D721Med (cell line): ENCODE measurements at regions not wholly inside any gene's neighbourhood (a gene's known extent, or its start where the extent isn't known, plus 50 kb on each side); places are given as distances from the start of the nearest gene placed in this dataset.
"Not testable (repeated sequence)": the region's sequence is repeated elsewhere in the genome, so short reads cannot be mapped to it uniquely, and the experiment has no call there.

Experiments used
- DNase-seq: peaks from one replicate; pipeline ENCODE4 v3.0.0; 2011; ENCODE audit warnings: low spot score; ENCODE audit not compliant: insufficient read length
- FAIRE-seq: peaks from 2 replicates; lab custom pipeline; 2011; peaks lifted over from hg19 to GRCh38; lab: Jason Lieb, UNC
- TF ChIP-seq, protein P1 (sequence below): IDR thresholded peaks from 2 replicates; pipeline ENCODE4 v1.5.1; 2012; ENCODE audit warnings: mild to moderate bottlenecking, control low read depth; ENCODE audit not compliant: insufficient read depth; ENCODE audit errors: missing control alignments

GRCh38 chr1:143799568-143800187 lies 172.1 kb downstream of the FAM72C start:
- FAIRE-seq, DNase-seq: not testable (repeated sequence)

DNA sequence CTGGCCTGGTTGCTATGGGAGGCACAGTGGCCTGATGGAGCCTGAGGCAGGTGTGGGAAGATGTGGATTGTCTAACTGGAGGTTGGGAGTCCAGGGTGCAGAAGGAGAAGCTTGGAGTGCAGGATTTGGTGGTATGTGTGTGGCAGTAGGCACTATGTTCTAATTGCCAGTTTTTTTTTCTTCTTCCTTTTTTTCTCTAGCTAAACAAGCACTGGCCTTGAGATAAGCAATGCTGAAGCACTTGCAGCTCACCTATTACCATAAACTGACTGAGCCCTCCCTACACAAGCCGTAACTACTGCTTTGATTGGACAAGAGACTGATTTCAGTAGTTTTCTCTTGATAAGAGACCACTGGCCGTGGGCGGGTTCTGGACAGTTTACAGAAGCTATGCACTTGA lies 175.4 kb downstream of the FAM72C start:
- FAIRE-seq, DNase-seq: not testable (repeated sequence)

- FAIRE-seq, DNase-seq: not testable (repeated sequence)
Measured at GRCh38 chr1:143792047-143792937, 179.5 kb downstream of the FAM72C start.

DNA sequence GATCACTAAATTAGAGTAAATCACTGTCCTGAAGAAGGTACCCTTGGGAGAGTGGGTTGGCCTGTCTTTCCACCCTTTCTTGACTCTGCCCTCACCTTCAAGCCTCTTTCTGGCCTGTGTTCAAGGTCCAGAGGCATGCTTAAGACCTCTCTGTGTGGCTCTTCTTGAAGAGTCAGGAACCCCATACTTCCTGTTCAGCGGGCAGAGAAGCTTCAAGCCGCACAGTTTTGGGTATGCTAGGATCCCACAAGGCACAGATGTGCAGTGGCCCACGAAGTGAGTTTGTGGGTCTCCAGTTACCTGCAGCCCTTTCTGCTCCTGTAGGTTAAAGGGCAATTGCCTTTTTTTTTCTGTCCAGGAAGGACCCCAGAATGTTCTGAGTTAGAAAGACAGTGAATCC lies 185.4 kb downstream of the FAM72C start:
- DNase-seq, FAIRE-seq: not testable (repeated sequence)

DNA sequence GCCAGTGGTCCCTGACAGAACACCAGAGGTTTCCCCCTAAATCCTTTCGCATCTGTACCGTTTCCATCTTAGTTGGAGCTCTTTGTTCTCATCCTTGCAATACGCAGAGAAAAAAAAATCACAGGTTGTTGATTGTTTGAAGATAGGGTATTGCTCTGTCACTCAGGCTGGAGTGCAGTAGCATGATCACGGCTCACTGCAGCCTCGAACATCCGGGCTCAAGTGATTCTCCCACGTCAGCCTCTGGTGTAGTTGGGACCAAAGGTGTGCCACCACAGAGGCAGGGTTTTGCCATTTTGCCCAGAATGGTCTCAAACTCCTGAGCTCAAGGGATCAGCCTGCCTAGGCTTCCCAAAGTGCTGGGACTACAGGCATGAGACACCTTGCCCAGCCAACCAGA lies 185.9 kb downstream of the FAM72C start:
- not testable (repeated sequence) for DNase-seq, FAIRE-seq

GRCh38 chr1:143784239-143784882 lies 187.4 kb downstream of the FAM72C start:
- not testable (repeated sequence) for DNase-seq, FAIRE-seq

- FAIRE-seq, result not testable (repeated sequence)
Measured at GRCh38 chr1:143778178-143778577, 193.6 kb downstream of the FAM72C start.

DNA sequence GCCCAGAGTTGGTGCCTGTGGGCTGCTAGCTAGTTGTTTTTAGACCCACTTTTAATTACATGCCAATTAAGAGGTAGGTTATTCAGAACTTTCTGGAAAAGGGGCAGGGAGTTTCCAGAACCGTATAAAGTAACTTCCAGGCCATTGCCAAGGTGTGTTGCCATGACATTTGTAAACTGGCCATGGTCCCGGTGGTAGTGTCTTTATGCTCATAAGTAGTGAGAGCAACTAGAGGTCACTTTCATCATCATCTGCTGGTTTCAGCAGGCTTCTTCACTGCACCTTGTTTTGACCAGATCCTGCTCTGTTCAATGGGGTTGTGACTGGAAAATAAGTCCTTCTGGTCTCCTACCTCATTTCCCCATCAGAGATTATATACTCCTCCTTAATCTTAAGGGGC lies 207.0 kb downstream of the FAM72C start:
- not testable (repeated sequence) for FAIRE-seq

More at GRCh38 chr1:143778178-143778577, 193.6 kb downstream of the FAM72C start:
- DNase-seq, result not testable (repeated sequence)

GRCh38 chr1:143760366-143760765 lies 211.4 kb downstream of the FAM72C start:
- not testable (repeated sequence) for FAIRE-seq, DNase-seq

More for the DNA sequence above, 207.0 kb downstream of the FAM72C start:
- not testable (repeated sequence) for DNase-seq

DNA sequence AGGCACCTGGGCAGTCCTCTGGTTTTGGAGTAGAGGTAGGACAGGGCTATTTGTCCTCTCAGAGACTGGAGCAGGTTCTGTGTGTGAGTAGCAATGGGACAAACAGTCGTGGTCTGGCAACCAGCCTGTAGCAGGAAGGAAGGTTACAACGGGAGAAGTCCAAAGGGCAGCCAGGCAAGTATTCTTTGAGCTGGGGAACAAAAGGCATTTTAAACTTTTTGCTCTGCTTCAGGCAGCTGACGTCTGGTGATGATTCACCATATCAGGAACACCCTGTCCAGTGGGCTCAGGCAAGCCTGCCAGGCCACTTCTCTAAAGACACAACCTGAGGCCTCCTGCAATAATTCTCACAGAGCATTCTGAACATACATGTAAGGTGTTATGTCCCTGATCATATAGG lies 215.8 kb downstream of the FAM72C start:
- not testable (repeated sequence) for FAIRE-seq, DNase-seq

DNA sequence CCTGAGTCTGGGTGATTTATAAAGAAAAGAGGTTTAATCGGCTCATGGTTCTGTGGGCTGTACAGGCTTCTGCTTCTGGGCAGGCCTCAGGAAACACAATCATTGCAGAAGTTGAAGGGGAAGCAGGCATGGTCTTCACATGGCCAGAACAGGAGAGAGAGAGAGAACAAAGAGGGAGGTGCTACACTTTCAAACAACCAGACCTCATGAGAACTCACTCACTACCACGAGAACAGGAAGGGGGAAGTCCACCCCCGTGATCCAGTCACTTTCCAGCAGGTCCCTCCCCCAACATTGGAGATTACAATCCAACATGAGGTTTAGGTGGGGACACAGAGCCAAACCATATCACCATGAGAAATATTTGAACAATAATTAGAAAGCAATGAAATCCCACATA lies 222.9 kb downstream of the FAM72C start:
- TF ChIP-seq, protein P1, sequence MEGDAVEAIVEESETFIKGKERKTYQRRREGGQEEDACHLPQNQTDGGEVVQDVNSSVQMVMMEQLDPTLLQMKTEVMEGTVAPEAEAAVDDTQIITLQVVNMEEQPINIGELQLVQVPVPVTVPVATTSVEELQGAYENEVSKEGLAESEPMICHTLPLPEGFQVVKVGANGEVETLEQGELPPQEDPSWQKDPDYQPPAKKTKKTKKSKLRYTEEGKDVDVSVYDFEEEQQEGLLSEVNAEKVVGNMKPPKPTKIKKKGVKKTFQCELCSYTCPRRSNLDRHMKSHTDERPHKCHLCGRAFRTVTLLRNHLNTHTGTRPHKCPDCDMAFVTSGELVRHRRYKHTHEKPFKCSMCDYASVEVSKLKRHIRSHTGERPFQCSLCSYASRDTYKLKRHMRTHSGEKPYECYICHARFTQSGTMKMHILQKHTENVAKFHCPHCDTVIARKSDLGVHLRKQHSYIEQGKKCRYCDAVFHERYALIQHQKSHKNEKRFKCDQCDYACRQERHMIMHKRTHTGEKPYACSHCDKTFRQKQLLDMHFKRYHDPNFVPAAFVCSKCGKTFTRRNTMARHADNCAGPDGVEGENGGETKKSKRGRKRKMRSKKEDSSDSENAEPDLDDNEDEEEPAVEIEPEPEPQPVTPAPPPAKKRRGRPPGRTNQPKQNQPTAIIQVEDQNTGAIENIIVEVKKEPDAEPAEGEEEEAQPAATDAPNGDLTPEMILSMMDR, result no peak
- no peak for DNase-seq
- FAIRE-seq, result no peak

GRCh38 chr1:143736562-143736961 lies 235.2 kb downstream of the FAM72C start:
- FAIRE-seq (no peak), DNase-seq (no peak)
- TF ChIP-seq, protein P1, result no peak
